ENCODE measurements at regions not wholly inside any gene's neighbourhood (a gene's known extent, or its start where the extent isn't known, plus 50 kb on each side); places are given as distances from the start of the nearest gene placed in this dataset.
A peak's percentile ranks its signal among the peaks of the same experiment; 100 is the strongest.

- H3K4me3 ChIP-seq (ENCODE audit: low read depth, low read length), result no peak overlapping the region
- DNase-seq (ENCODE audit: low read depth), result no peak
- TF ChIP-seq, protein P1, sequence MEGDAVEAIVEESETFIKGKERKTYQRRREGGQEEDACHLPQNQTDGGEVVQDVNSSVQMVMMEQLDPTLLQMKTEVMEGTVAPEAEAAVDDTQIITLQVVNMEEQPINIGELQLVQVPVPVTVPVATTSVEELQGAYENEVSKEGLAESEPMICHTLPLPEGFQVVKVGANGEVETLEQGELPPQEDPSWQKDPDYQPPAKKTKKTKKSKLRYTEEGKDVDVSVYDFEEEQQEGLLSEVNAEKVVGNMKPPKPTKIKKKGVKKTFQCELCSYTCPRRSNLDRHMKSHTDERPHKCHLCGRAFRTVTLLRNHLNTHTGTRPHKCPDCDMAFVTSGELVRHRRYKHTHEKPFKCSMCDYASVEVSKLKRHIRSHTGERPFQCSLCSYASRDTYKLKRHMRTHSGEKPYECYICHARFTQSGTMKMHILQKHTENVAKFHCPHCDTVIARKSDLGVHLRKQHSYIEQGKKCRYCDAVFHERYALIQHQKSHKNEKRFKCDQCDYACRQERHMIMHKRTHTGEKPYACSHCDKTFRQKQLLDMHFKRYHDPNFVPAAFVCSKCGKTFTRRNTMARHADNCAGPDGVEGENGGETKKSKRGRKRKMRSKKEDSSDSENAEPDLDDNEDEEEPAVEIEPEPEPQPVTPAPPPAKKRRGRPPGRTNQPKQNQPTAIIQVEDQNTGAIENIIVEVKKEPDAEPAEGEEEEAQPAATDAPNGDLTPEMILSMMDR (IDR thresholded peaks at IDR 0.05; ENCODE audit: insufficient read depth, low read depth, low read length), result no peak
Observed at GRCh38 chr6:115665310-115665709, 395.4 kb downstream of the FRK start.

DNA sequence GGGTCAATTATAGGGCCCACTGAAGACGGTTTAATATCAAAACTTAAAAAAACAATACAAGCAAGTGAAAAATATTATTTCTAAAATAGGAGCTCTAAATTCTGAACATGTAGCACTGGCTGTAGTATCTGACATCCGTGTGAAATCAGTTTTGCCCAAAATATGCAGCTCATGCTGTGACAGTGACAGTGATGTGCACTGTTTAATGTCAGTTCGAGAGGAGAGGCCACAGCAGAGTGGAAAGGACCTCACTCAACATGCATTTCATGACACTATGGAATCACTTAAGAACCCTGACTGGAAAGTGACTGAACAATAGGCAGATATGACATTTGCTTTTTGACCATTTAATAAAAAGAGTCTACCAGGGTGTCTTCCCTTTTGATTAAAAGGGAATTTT lies 397.0 kb downstream of the FRK start:
- TF ChIP-seq, protein P1 (IDR thresholded peaks at IDR 0.05; ENCODE audit: insufficient read depth, low read depth, low read length), result no peak
- DNase-seq (ENCODE audit: low read depth), result no peak
- no peak overlapping the region for H3K4me3 ChIP-seq (ENCODE audit: low read depth, low read length)

DNA sequence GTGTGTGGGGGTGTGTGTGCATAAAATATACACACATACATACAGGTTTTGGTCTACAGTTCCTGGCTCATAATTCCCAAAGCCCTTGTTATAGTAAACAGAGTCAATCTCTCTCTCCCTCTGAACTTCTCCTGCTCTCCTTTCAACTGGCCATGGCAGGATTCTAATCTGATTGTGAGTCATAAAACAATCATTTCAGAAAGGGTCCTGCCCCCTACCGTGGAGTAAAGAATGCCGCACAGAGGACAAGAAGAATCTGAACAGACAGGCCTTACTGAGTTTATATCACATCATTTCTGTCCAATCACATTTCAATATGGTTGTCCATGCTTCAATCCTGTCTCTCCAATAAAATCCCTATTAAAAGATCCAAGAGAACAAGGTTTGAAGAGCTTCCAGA lies 416.9 kb downstream of the FRK start:
- DNase-seq (ENCODE audit: low read depth), result peak; percentile 26
- TF ChIP-seq, protein P1 (IDR thresholded peaks at IDR 0.05; ENCODE audit: insufficient read depth, low read depth, low read length), result peak; percentile 6
- no peak overlapping the region for H3K4me3 ChIP-seq (ENCODE audit: low read depth, low read length)

- DNase-seq (ENCODE audit: low read depth), result no peak
- H3K4me3 ChIP-seq (ENCODE audit: low read depth, low read length), result no peak overlapping the region
- TF ChIP-seq, protein P1 (IDR thresholded peaks at IDR 0.05; ENCODE audit: insufficient read depth, low read depth, low read length), result no peak
Observed at GRCh38 chr6:115634887-115635286, 425.8 kb downstream of the FRK start.

- TF ChIP-seq, protein P1 (IDR thresholded peaks at IDR 0.05; ENCODE audit: insufficient read depth, low read depth, low read length), result no peak
- no peak for DNase-seq (ENCODE audit: low read depth)
- H3K4me3 ChIP-seq (ENCODE audit: low read depth, low read length), result no peak overlapping the region
Observed at GRCh38 chr6:115634131-115634530, 426.6 kb downstream of the FRK start.

- H3K4me3 ChIP-seq (ENCODE audit: low read depth, low read length), result no peak overlapping the region
- DNase-seq (ENCODE audit: low read depth), result no peak
- TF ChIP-seq, protein P1 (IDR thresholded peaks at IDR 0.05; ENCODE audit: insufficient read depth, low read depth, low read length), result no peak
Observed at GRCh38 chr6:115631028-115631427, 429.7 kb downstream of the FRK start.

GRCh38 chr6:115630424-115631024 lies 430.2 kb downstream of the FRK start:
- no peak for DNase-seq (ENCODE audit: low read depth)
- no peak overlapping the region for H3K4me3 ChIP-seq (ENCODE audit: low read depth, low read length)
- TF ChIP-seq, protein P1 (IDR thresholded peaks at IDR 0.05; ENCODE audit: insufficient read depth, low read depth, low read length), result no peak

All from fibroblast of villous mesenchyme (primary cell).